K562 (cell line): ENCODE measurements at regions not wholly inside any gene's neighbourhood (a gene's known extent, or its start where the extent isn't known, plus 50 kb on each side); places are given as distances from the start of the nearest gene placed in this dataset.

Experiments used
- ATAC-seq: fragments of 200-7000 bp; cut with Tn5 transposase; 3 replicates; pipeline ENCODE4 v1.9.1; 2020; ENCODE audit warnings: moderate library complexity
- BruUV-seq: library from RNA; stranded (reverse); fragments of 400-500 nt; replicated peaks from 2 replicates; lab custom pipeline; 2021; lab: Mats Ljungman, UMichigan
- CTCF ChIA-PET: fragments of 300-600 bp; formaldehyde crosslinking; extraction: SDS; loops from one replicate; lab custom pipeline; 2021; ENCODE audit warnings: low intra/inter-chr PET ratio; lab: Yijun Ruan, JAX
- POLR2A ChIA-PET: fragments of 300-600, 350-650 bp; sonication (Branson Sonifier 250); formaldehyde crosslinking; extraction: SDS; loops from one replicate; lab custom pipeline; 2021; ENCODE audit warnings: antibody characterized with exemption, inconsistent platforms; lab: Yijun Ruan, JAX
- DNase-seq, 4 experiments: peaks; one replicate each; pipeline versions ENCODE4 v3.0.0 to v3.0.0-alpha.2; 2011 to 2018; ENCODE audit warnings: low spot score in 3 of 4, mixed read lengths in 3 of 4; ENCODE audit errors: extremely low read depth in 1 of 4
- FAIRE-seq: peaks from 2 replicates; lab custom pipeline; 2011; peaks lifted over from hg19 to GRCh38; lab: Jason Lieb, UNC
- H2AFZ ChIP-seq: 2 replicates; pipeline ENCODE4 v1.6.0; 2011; ENCODE audit warnings: low read depth, low read length, control low read depth, inconsistent platforms
- H3K27ac ChIP-seq: fragments of 200-600 bp; 3 replicates; pipeline ENCODE4 v1.8.0; 2011; ENCODE audit warnings: low read depth, mild to moderate bottlenecking, control low read depth, inconsistent platforms, low read length, moderate library complexity, mixed read lengths; ENCODE audit errors: extremely low read depth
- H3K27me3 ChIP-seq, 2 experiments: fragments of 300-600 bp in 1 of 2; 2 replicates in 1 of 2; 3 replicates in 1 of 2; pipeline versions ENCODE4 v1.6.0 to v1.8.0; 2011; ENCODE audit warnings: inconsistent platforms in 2 of 2, low read length in 2 of 2, mild to moderate bottlenecking in 1 of 2, mixed read lengths in 1 of 2, moderate library complexity in 1 of 2; ENCODE audit not compliant: control insufficient read depth in 2 of 2, insufficient read depth in 2 of 2
- H3K36me3 ChIP-seq: fragments of 300-600 bp; 3 replicates; pipeline ENCODE4 v1.8.0; 2011; ENCODE audit warnings: mild to moderate bottlenecking, low read length, inconsistent platforms; ENCODE audit not compliant: control insufficient read depth, insufficient read depth
- H3K4me1 ChIP-seq, 2 experiments: fragments of 200-600 bp in 1 of 2; replicated peaks in 1 of 2; 2 replicates in 1 of 2; 3 replicates in 1 of 2; pipeline versions ENCODE4 v1.5.1 to v1.8.0; 2011; ENCODE audit warnings: inconsistent platforms in 2 of 2, low read length in 2 of 2, mild to moderate bottlenecking in 1 of 2, mixed read lengths in 1 of 2, moderate library complexity in 1 of 2; ENCODE audit not compliant: control insufficient read depth in 2 of 2, insufficient read depth in 2 of 2
- H3K4me2 ChIP-seq: 2 replicates; pipeline ENCODE4 v1.6.1; 2011; ENCODE audit warnings: low read length, control low read depth, inconsistent platforms, mixed read lengths; ENCODE audit not compliant: insufficient read depth
- H3K4me3 ChIP-seq: fragments of 200-600 bp; sonication (generic), shearing (Covaris generic); 2 replicates; pipeline ENCODE4 v1.5.1; 2016; ENCODE audit warnings: control low read depth, inconsistent platforms
- H3K79me2 ChIP-seq: fragments of 200-600 bp; 3 replicates; pipeline ENCODE4 v1.8.0; 2011; ENCODE audit warnings: low read length, inconsistent platforms; ENCODE audit not compliant: control insufficient read depth, insufficient read depth
- H3K9ac ChIP-seq, 2 experiments: 2 replicates each; pipeline versions ENCODE4 v1.6.0 to v1.6.1; 2011; ENCODE audit warnings: low read depth in 2 of 2, low read length in 2 of 2, control low read depth in 1 of 2, inconsistent platforms in 1 of 2, mild to moderate bottlenecking in 1 of 2, mixed read lengths in 1 of 2; ENCODE audit not compliant: insufficient read depth in 1 of 2
- H3K9me1 ChIP-seq: one replicate; pipeline ENCODE4 v1.6.0; 2011; ENCODE audit warnings: inconsistent platforms, mild to moderate bottlenecking, low read length, moderate library complexity; ENCODE audit not compliant: control insufficient read depth, insufficient read depth
- H3K9me3 ChIP-seq: replicated peaks from 2 replicates; pipeline ENCODE4 v1.5.1; 2011; ENCODE audit warnings: low read depth, low read length, inconsistent platforms; ENCODE audit not compliant: control insufficient read depth, insufficient read depth
- H4K20me1 ChIP-seq: replicated peaks from 2 replicates; pipeline ENCODE4 v1.6.1; 2011; ENCODE audit warnings: low read length, inconsistent platforms, mixed read lengths; ENCODE audit not compliant: control insufficient read depth, insufficient read depth
- CHCHD3 ChIP-seq: fragments of 250-450 bp; sonication (Bioruptor Pico); IDR thresholded peaks from 2 replicates; pipeline ENCODE4 v2.1.2; 2022; ENCODE audit warnings: mild to moderate bottlenecking
- FOXJ3 ChIP-seq: sonication (generic); formaldehyde crosslinking; IDR thresholded peaks from 2 replicates; pipeline ENCODE4 v1.4.0; 2020; ENCODE audit warnings: mild to moderate bottlenecking, missing genetic modification reagents
- KLF13 ChIP-seq: fragments of 450-650 bp; IDR thresholded peaks from 2 replicates; pipeline ENCODE4 v1.6.1; 2016; ENCODE audit warnings: missing genetic modification characterization, low read depth, mild to moderate bottlenecking, missing compliant biosample characterization, moderate library complexity, borderline replicate concordance
- MYC ChIP-seq, 2 experiments: fragments of 250-450 bp in 1 of 2; sonication (Bioruptor Pico) in 1 of 2; IDR thresholded peaks; 2 replicates each; pipeline versions ENCODE4 v1.5.1 to v1.6.1; 2012 to 2021; ENCODE audit warnings: low read depth in 2 of 2, borderline replicate concordance in 1 of 2, improper control_type of control experiment in 1 of 2, low read length in 1 of 2, mild to moderate bottlenecking in 1 of 2, moderate library complexity in 1 of 2
- NFATC3 ChIP-seq: fragments of 450-650 bp; IDR thresholded peaks from 2 replicates; pipeline ENCODE4 v1.6.1; 2017; ENCODE audit warnings: mild to moderate bottlenecking
- PML ChIP-seq: IDR thresholded peaks from 2 replicates; pipeline ENCODE4 v1.6.1; 2012; ENCODE audit warnings: low read length, inconsistent platforms
- SETDB1 ChIP-seq: IDR thresholded peaks from one replicate; pipeline ENCODE4 v1.6.1; 2012; ENCODE audit warnings: low read length, control low read depth, inconsistent platforms
- SMARCB1 ChIP-seq: IDR thresholded peaks from 2 replicates; pipeline ENCODE4 v1.6.1; 2011; ENCODE audit warnings: improper control_type of control experiment, low read depth; ENCODE audit not compliant: insufficient read length
- SP1 ChIP-seq: sonication (generic); formaldehyde crosslinking; IDR thresholded peaks from 2 replicates; pipeline ENCODE4 v1.8.1; 2022; ENCODE audit warnings: mild to moderate bottlenecking, missing genetic modification reagents
- TAF9B ChIP-seq: fragments of 450-650 bp; IDR thresholded peaks from 2 replicates; pipeline ENCODE4 v1.6.1; 2018; ENCODE audit warnings: mild to moderate bottlenecking; ENCODE audit not compliant: partially characterized antibody
- ZBTB26 ChIP-seq: fragments of 450-650 bp; formaldehyde crosslinking; IDR thresholded peaks from 2 replicates; pipeline ENCODE4 v1.4.0; 2022; ENCODE audit warnings: missing genetic modification characterization
- ZBTB34 ChIP-seq: fragments of 250-450 bp; sonication (Bioruptor Pico); IDR thresholded peaks from 2 replicates; pipeline ENCODE4 v1.8.0; 2021; ENCODE audit warnings: mild to moderate bottlenecking, moderate library complexity
- ZBTB43 ChIP-seq: sonication (generic); formaldehyde crosslinking; IDR thresholded peaks from 2 replicates; pipeline ENCODE4 v1.8.0; 2023; ENCODE audit warnings: mild to moderate bottlenecking, missing genetic modification reagents
- ZBTB7A ChIP-seq: IDR thresholded peaks from 2 replicates; pipeline ENCODE4 v1.6.1; 2011; ENCODE audit warnings: low read depth, mild to moderate bottlenecking, low read length, moderate library complexity, borderline replicate concordance; ENCODE audit not compliant: control insufficient read depth
- ZKSCAN8 ChIP-seq: fragments of 200-800 bp; sonication (Bioruptor generic); IDR thresholded peaks from 2 replicates; pipeline ENCODE4 v1.6.1; 2016; ENCODE audit warnings: missing genetic modification characterization, missing compliant biosample characterization
- ZNF184 ChIP-seq: sonication (generic); formaldehyde crosslinking; IDR thresholded peaks from 2 replicates; pipeline ENCODE4 v1.5.0; 2020; ENCODE audit warnings: missing genetic modification reagents
- ZNF395 ChIP-seq: fragments of 200-800 bp; sonication (Bioruptor generic); IDR thresholded peaks from 2 replicates; pipeline ENCODE4 v1.6.1; 2017; ENCODE audit warnings: missing genetic modification characterization, missing compliant biosample characterization
- WGBS: fragments of 100-300 bp; shearing (Covaris generic); methylation state at CpG from one replicate; pipeline ENCODE4 v1.1.6; 2016; ENCODE audit warnings: low coverage, mixed read lengths; ENCODE audit not compliant: insufficient coverage; ENCODE audit errors: missing lambda C conversion rate; 5-methylcytosine and 5-hydroxymethylcytosine counted together
- in situ Hi-C: fragments of 300-500 bp; cut with MboI; formaldehyde crosslinking; loops from 4 replicates; pipeline ENCODE4 v1.15.0; 2018; ENCODE audit warnings: inconsistent platforms, mixed read lengths
- intact Hi-C: fragments of 100-400 bp; cut with micrococcal nuclease; formaldehyde crosslinking; loops from 2 replicates; pipeline ENCODE4 v1.14.2; 2022

GRCh38 chr18:68104036-68104435 is 587.5 kb upstream of the DSEL start (continued):
- TF ChIP-seq CHCHD3 (CRISPR knock-in tag), result no peak
- TF ChIP-seq TAF9B, result no peak
- TF ChIP-seq MYC (IDR thresholded peaks at IDR 0.05; ENCODE audit: low read depth, low read length), result no peak
- no peak for TF ChIP-seq MYC (CRISPR knock-in tag; IDR thresholded peaks at IDR 0.05; ENCODE audit: borderline replicate concordance, low read depth)
- TF ChIP-seq ZBTB7A, result no peak
- TF ChIP-seq KLF13, result no peak
- TF ChIP-seq SP1 (CRISPR knock-in tag), result no peak
- no peak for TF ChIP-seq PML

- CTCF ChIA-PET, result no interaction called here
- H3K36me3 ChIP-seq, result no peaks in the 10 kb centered on the region
- POLR2A ChIA-PET, result no interaction called here
- BruUV-seq, result no TSS peak
- no peaks in the 10 kb centered on the region for H4K20me1 ChIP-seq
- no peaks in the 10 kb centered on the region for H3K27me3 ChIP-seq
- H3K9me1 ChIP-seq, result no peaks in the 10 kb centered on the region
- no peak overlapping the region for H3K4me3 ChIP-seq
- intact Hi-C loops (no loop called here), in situ Hi-C loops (no loop called here)
- WGBS, result 0% methylated on average over 2 of the region's 2 CpGs
- H3K4me1 ChIP-seq, result no peaks in the 10 kb centered on the region
- no peak overlapping the region for H3K27ac ChIP-seq
- FAIRE-seq (no peak), DNase-seq (no peak), ATAC-seq (no peak)
- H3K4me2 ChIP-seq, result no peak overlapping the region
- H3K9ac ChIP-seq, result no peak overlapping the region
- H3K79me2 ChIP-seq, result no peaks in the 10 kb centered on the region
- no peaks in the 10 kb centered on the region for H3K9me3 ChIP-seq
- no peak overlapping the region for H2AFZ ChIP-seq
- no peak for TF ChIP-seq SMARCB1
- no peak for TF ChIP-seq SETDB1
- no peak for TF ChIP-seq ZBTB43 (CRISPR knock-in tag)
- TF ChIP-seq NFATC3, result no peak
- TF ChIP-seq FOXJ3, result no peak
- TF ChIP-seq ZNF184 (CRISPR knock-in tag), result no peak
- no peak for TF ChIP-seq ZKSCAN8 (CRISPR knock-in tag)
- TF ChIP-seq ZNF395 (CRISPR knock-in tag), result no peak
- no peak for TF ChIP-seq ZBTB34 (CRISPR knock-in tag)
- no peak for TF ChIP-seq ZBTB26
Observed at GRCh38 chr18:68103561-68103960, 587.0 kb upstream of the DSEL start.
